Ovary (tissue), 7 donors: ENCODE measurements at regions not wholly inside any gene's neighbourhood (a gene's known extent, or its start where the extent isn't known, plus 50 kb on each side); places are given as distances from the start of the nearest gene placed in this dataset.

Experiments
- DNase-seq, 5 donors: peaks; one replicate each; pipeline ENCODE4 v3.0.0-alpha.2; 2019 to 2020
- H3K27ac ChIP-seq, 2 donors: fragments of 200-600 bp; one replicate each; pipeline versions ENCODE4 v1.5.1 to v1.8.0; 2019 to 2022
- H3K27me3 ChIP-seq: fragments of 200-600 bp; one replicate; pipeline ENCODE4 v1.8.0; 2022
- H3K36me3 ChIP-seq: fragments of 200-600 bp; sonication (generic); one replicate; pipeline ENCODE4 v1.5.1; 2019
- H3K4me1 ChIP-seq: one replicate; pipeline ENCODE4 v1.8.1; 2013; ENCODE audit warnings: mild to moderate bottlenecking, moderate library complexity; ENCODE audit not compliant: insufficient read depth
- H3K4me3 ChIP-seq: fragments of 200-600 bp; sonication (generic); one replicate; pipeline ENCODE4 v1.5.1; 2017
- H3K9me3 ChIP-seq, 2 donors: fragments of 200-600 bp in 1 of 2; sonication (generic) in 1 of 2; one replicate each; pipeline versions ENCODE4 v1.5.1 to v1.8.1; 2013 to 2019; ENCODE audit warnings: mild to moderate bottlenecking in 1 of 2, moderate library complexity in 1 of 2
- CTCF ChIP-seq, 3 donors: fragments of 450-650 bp in 2 of 3; fragments of 200-600 bp in 1 of 3; IDR thresholded peaks; one replicate each; pipeline versions ENCODE4 v1.5.1 to v1.8.0; 2016 to 2022; ENCODE audit warnings: antibody characterized with exemption in 3 of 3, mild to moderate bottlenecking in 1 of 3
- EP300 ChIP-seq: sonication (generic); formaldehyde crosslinking; IDR thresholded peaks from one replicate; pipeline ENCODE4 v1.6.1; 2017; ENCODE audit warnings: antibody characterized with exemption
- POLR2A ChIP-seq: fragments of 450-650 bp; IDR thresholded peaks from one replicate; pipeline ENCODE4 v1.6.1; 2017; ENCODE audit warnings: antibody characterized with exemption, mild to moderate bottlenecking, moderate library complexity
- WGBS, 3 donors: extraction: QIAGEN DNeasy Blood & Tissue Kit in 1 of 3; methylation state at CpG; one replicate each; pipeline versions ENCODE4 v1.1.5 to v1.1.7; 2013 to 2017; 5-methylcytosine and 5-hydroxymethylcytosine counted together
- intact Hi-C, 4 donors: fragments of 100-400 bp; cut with DNase I; formaldehyde crosslinking; loops; one replicate each; pipeline versions ENCODE4 v1.11.0 to v1.15.1; 2022 to 2023
- donor health status: DM: no; HTN: no; CAD: no; lungs with moderate emphysema.
- donor health status: DM: no; HTN: no; CAD: no.
- donor health status: Bipolar disorder and iron deficiency.
- donor health status: DM: no; HTN: no; CAD: no.
- donor health status: DM: yes; HTN: yes; CAD: no.

DNA sequence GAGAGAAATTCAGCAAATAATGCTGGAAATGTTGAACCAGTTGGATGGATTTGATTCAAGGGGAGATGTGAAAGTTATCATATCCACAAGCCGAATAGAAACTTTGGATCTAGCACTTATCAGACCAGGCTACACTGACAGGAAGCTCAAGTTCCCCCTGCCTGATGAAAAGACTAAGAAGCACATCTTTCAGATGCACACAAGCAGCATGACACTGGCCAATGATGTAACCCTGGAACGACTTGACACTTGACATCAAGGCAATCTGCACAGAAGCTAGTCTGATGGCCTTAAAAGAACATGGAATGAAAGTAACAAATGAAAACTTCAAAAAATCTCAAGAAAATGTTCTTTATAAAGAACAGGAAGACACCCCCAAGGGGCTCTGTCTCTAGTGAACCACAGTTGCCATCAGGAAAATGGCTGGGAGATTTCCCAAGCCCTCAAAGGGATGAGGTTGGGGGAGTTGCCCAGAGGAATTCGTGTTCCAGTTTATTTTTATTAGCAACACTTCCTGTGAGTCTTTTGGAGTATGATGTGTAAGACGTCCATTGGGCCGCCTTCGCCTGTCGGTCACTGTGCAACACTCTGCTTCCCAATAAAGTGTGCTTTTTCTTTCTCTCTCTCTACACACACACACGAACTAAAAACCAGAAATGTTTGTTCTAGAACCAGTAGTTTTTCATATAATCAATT, 200.0 kb downstream of the HIBADH start:
- Histone ChIP-seq H3K36me3 (no peaks in the 10 kb centered on the region), H3K27me3 (no peaks in the 10 kb centered on the region), H3K9me3 (no peaks in the 10 kb centered on the region), H3K4me3 (no peak overlapping the region), H3K4me1 (no peaks in the 10 kb centered on the region), H3K27ac (no peak overlapping the region)
- intact Hi-C loops: no loop called here
- 45 to 48% (median 45%) methylated on average over 8 of the region's 8 CpGs for WGBS, 3 donors
- TF ChIP-seq CTCF (IDR thresholded peaks at IDR 0.05) (no peak), EP300 (no peak), POLR2A (no peak)
- DNase-seq: peak in 1 of 5 donors; percentile 21

- TF ChIP-seq CTCF (IDR thresholded peaks at IDR 0.05) (no peak), POLR2A (no peak), EP300 (no peak)
- H3K27me3 ChIP-seq: no peaks in the 10 kb centered on the region
- H3K9me3 ChIP-seq: no peaks in the 10 kb centered on the region
- no peak overlapping the region for H3K4me3 ChIP-seq
- no peaks in the 10 kb centered on the region for H3K36me3 ChIP-seq
- 79 to 84% (median 80%) methylated on average over 2 of the region's 2 CpGs for WGBS, 3 donors
- H3K27ac ChIP-seq: no peak overlapping the region
- no peak for DNase-seq
- H3K4me1 ChIP-seq: no peaks in the 10 kb centered on the region
- intact Hi-C loops: no loop called here
These were observed 197.7 kb downstream of the HIBADH start for GRCh38 chr7:27464970-27465369.

- H3K4me1 ChIP-seq: no peaks in the 10 kb centered on the region
- intact Hi-C loops: no loop called here
- no peak overlapping the region for H3K4me3 ChIP-seq
- no peaks in the 10 kb centered on the region for H3K9me3 ChIP-seq
- no peaks in the 10 kb centered on the region for H3K36me3 ChIP-seq
- WGBS, 3 donors: 67 to 81% (median 73%) methylated on average over 5 of the region's 5 CpGs
- no peak overlapping the region for H3K27ac ChIP-seq
- no peak for DNase-seq
- no peak for TF ChIP-seq POLR2A
- TF ChIP-seq CTCF (IDR thresholded peaks at IDR 0.05): no peak
- TF ChIP-seq EP300: no peak
- H3K27me3 ChIP-seq: no peaks in the 10 kb centered on the region
These were observed 196.0 kb downstream of the HIBADH start for GRCh38 chr7:27466703-27467102.

GRCh38 chr7:27472043-27472442, 190.6 kb downstream of the HIBADH start:
- Histone ChIP-seq H3K36me3 (no peaks in the 10 kb centered on the region), H3K4me1 (no peaks in the 10 kb centered on the region), H3K27me3 (no peaks in the 10 kb centered on the region), H3K4me3 (no peak overlapping the region), H3K9me3 (no peaks in the 10 kb centered on the region), H3K27ac (no peak overlapping the region)
- TF ChIP-seq EP300 (no peak), POLR2A (no peak), CTCF (IDR thresholded peaks at IDR 0.05) (no peak)
- 56 to 68% (median 62%) methylated on average over 4 of the region's 4 CpGs for WGBS, 3 donors
- intact Hi-C loops: no loop called here
- DNase-seq: no peak
